Mesothelial cell of epicardium (in vitro differentiated cells): ENCODE measurements at regions not wholly inside any gene's neighbourhood (a gene's known extent, or its start where the extent isn't known, plus 50 kb on each side); places are given as distances from the start of the nearest gene placed in this dataset.

ENCODE experiments used
- DNase-seq, 2 experiments: peaks; one replicate each; pipeline ENCODE4 v3.0.0; 2021; ENCODE audit warnings: low spot score in 2 of 2; ENCODE audit not compliant: unreplicated experiment in 2 of 2
- H3K27ac Mint-ChIP-seq: 2 replicates; pipeline ENCODE4 v1.8.0; 2021; ENCODE audit warnings: mixed read lengths
- H3K27me3 Mint-ChIP-seq: 2 replicates; pipeline ENCODE4 v1.8.0; 2021; ENCODE audit warnings: low read depth, mixed read lengths
- H3K36me3 Mint-ChIP-seq: 2 replicates; pipeline ENCODE4 v1.8.0; 2021; ENCODE audit warnings: mixed read lengths
- H3K4me1 Mint-ChIP-seq: 2 replicates; pipeline ENCODE4 v1.8.0; 2021; ENCODE audit warnings: mixed read lengths
- H3K4me3 Mint-ChIP-seq: 2 replicates; pipeline ENCODE4 v1.8.0; 2021; ENCODE audit warnings: mild to moderate bottlenecking, moderate library complexity, mixed read lengths
- H3K9me3 Mint-ChIP-seq: 2 replicates; pipeline ENCODE4 v1.8.0; 2021; ENCODE audit warnings: mixed read lengths
- CTCF ChIP-seq: fragments of 200-600 bp; sonication (generic); IDR thresholded peaks from one replicate; pipeline ENCODE4 v1.5.0; 2021; ENCODE audit warnings: antibody characterized with exemption; ENCODE audit not compliant: unreplicated experiment

GRCh38 chr10:130561681-130562080 lies 425.5 kb downstream of the GLRX3 start:
- no peak for DNase-seq
- Mint-ChIP-seq H3K36me3 (no peaks in the 10 kb centered on the region), H3K9me3 (no peaks in the 10 kb centered on the region), H3K27me3 (peaks cover 11% of the 10 kb centered on the region), H3K27ac (no peak overlapping the region), H3K4me1 (peaks cover 11% of the 10 kb centered on the region), H3K4me3 (no peak overlapping the region)
- no peak for TF ChIP-seq CTCF

- Mint-ChIP-seq H3K4me1 (peaks cover 11% of the 10 kb centered on the region), H3K4me3 (no peak overlapping the region), H3K27ac (no peak overlapping the region), H3K9me3 (no peaks in the 10 kb centered on the region), H3K36me3 (no peaks in the 10 kb centered on the region), H3K27me3 (peaks cover 10% of the 10 kb centered on the region)
- no peak for TF ChIP-seq CTCF
- DNase-seq, result no peak
Observed at GRCh38 chr10:130567011-130567410, 430.8 kb downstream of the GLRX3 start.

GRCh38 chr10:130567436-130567835 lies 431.2 kb downstream of the GLRX3 start:
- no peaks in the 10 kb centered on the region for H3K36me3 Mint-ChIP-seq
- no peak overlapping the region for H3K27ac Mint-ChIP-seq
- no peaks in the 10 kb centered on the region for H3K9me3 Mint-ChIP-seq
- H3K4me3 Mint-ChIP-seq, result no peak overlapping the region
- no peak for DNase-seq
- peaks cover 11% of the 10 kb centered on the region for H3K27me3 Mint-ChIP-seq
- peaks cover 11% of the 10 kb centered on the region for H3K4me1 Mint-ChIP-seq
- no peak for TF ChIP-seq CTCF

DNA sequence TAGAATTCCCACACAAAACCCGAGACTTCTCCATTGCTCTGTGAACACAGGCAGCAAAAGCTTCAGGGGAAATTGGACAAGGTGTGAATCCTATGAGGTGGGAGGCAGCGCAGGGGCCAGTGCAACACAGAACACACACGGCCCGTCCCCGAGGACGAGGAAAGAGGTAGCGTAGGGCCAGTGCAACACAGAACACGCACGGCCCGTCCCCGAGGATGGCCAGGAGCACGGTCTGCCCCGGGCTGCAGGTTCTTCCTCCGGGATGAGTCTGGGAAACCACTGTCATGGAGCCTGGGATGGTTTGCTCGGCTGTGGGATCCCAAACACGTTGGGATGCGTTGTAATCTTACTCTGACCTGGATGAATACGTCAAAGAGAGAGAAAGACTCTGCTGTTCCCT lies 432.1 kb downstream of the GLRX3 start:
- no peak for DNase-seq
- H3K4me3 Mint-ChIP-seq, result no peak overlapping the region

DNA sequence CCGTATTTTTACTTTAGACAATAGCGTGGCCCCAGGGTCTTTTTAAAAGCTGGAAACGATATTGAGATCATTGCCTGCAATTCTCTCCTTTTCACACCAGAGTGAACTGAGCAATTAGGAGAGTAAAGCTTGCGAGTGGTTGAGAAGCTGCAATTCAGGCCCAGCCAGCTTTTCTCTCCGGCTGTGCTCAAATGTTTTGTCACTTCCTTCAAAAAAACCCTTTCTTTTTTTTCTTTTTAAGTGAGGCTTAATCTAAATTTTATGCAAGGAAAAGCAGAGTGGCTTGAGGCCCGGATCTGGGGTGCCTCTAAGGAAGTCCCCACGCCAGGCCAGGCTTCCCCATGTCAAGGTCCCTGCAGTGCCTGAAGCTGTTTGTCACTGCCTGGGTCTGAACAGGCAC lies 433.9 kb downstream of the GLRX3 start:
- H3K9me3 Mint-ChIP-seq, result no peaks in the 10 kb centered on the region
- no peak for TF ChIP-seq CTCF
- no peak overlapping the region for H3K27ac Mint-ChIP-seq
- H3K27me3 Mint-ChIP-seq, result peaks cover 20% of the 10 kb centered on the region
- H3K4me3 Mint-ChIP-seq, result no peak overlapping the region
- H3K36me3 Mint-ChIP-seq, result no peaks in the 10 kb centered on the region
- peaks cover 11% of the 10 kb centered on the region for H3K4me1 Mint-ChIP-seq
- DNase-seq, result no peak

More for the DNA sequence above, 432.1 kb downstream of the GLRX3 start:
- Mint-ChIP-seq H3K36me3 (no peaks in the 10 kb centered on the region), H3K9me3 (no peaks in the 10 kb centered on the region), H3K4me1 (peaks cover 11% of the 10 kb centered on the region), H3K27ac (no peak overlapping the region), H3K27me3 (peaks cover 12% of the 10 kb centered on the region)
- TF ChIP-seq CTCF, result no peak

DNA sequence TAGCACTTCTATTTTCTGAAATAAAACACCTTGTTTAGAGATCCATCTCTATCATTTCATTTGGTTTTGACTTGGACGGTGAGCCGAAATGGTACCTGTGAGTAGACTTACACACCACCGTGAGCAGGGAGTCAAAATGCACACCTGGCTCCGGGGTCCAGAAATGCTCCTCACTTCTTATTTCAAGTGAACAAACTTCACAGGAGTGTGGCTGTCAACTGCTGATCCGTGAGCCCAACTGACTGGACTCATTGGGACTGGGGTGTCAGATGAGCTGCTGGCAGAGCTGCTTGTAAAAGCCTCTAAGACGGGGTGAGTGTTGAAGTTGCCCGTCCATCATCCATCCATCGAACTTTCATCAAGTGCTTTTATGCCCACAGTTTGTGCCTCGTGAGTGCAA lies 435.5 kb downstream of the GLRX3 start:
- DNase-seq, result no peak

More for the DNA sequence above, 435.5 kb downstream of the GLRX3 start:
- Mint-ChIP-seq H3K4me3 (no peak overlapping the region), H3K36me3 (no peaks in the 10 kb centered on the region), H3K9me3 (no peaks in the 10 kb centered on the region), H3K27me3 (peaks cover 31% of the 10 kb centered on the region), H3K27ac (no peak overlapping the region), H3K4me1 (no peaks in the 10 kb centered on the region)
- no peak for TF ChIP-seq CTCF
